Prostate gland (tissue), 2 donors: ENCODE measurements at regions not wholly inside any gene's neighbourhood (a gene's known extent, or its start where the extent isn't known, plus 50 kb on each side); places are given as distances from the start of the nearest gene placed in this dataset.

Experiments
- CTCF ChIP-seq, 4 experiments: fragments of 200-600 bp in 2 of 4; fragments of 450-650 bp in 2 of 4; sonication (generic) in 2 of 4; IDR thresholded peaks; 1 replicate in 3 of 4; 2 replicates in 1 of 4; pipeline ENCODE4 v1.5.1; 2016 to 2019; ENCODE audit warnings: antibody characterized with exemption in 4 of 4, mild to moderate bottlenecking in 2 of 4, moderate library complexity in 2 of 4
- POLR2AphosphoS5 ChIP-seq: sonication (generic); formaldehyde crosslinking; IDR thresholded peaks from one replicate; pipeline ENCODE4 v1.6.1; 2017; ENCODE audit warnings: antibody characterized with exemption

- no peak for TF ChIP-seq CTCF (IDR thresholded peaks at IDR 0.05)
- no peak for TF ChIP-seq POLR2AphosphoS5
Observed at GRCh38 chrX:149151805-149152757, 353.0 kb downstream of the IDS start.
